Smooth muscle cell (in vitro differentiated cells): ENCODE measurements at regions not wholly inside any gene's neighbourhood (a gene's known extent, or its start where the extent isn't known, plus 50 kb on each side); places are given as distances from the start of the nearest gene placed in this dataset.

Experiments
- DNase-seq: peaks from one replicate; lab custom pipeline; 2025; ENCODE audit not compliant: unreplicated experiment; lab: John Stamatoyannopoulos, UW
- H2AFZ ChIP-seq: fragments of 200-600 bp; sonication (generic); 2 replicates; pipeline ENCODE4 v1.6.0; 2016; ENCODE audit warnings: antibody characterized with exemption, low read depth, mild to moderate bottlenecking
- H3F3A ChIP-seq: fragments of 200-600 bp; sonication (generic); 2 replicates; pipeline ENCODE4 v1.6.0; 2017; ENCODE audit warnings: antibody characterized with exemption, low read depth
- H3K27ac ChIP-seq: fragments of 200-600 bp; sonication (generic); 2 replicates; pipeline ENCODE4 v1.5.1; 2016; ENCODE audit warnings: low read depth, mild to moderate bottlenecking
- H3K27me3 ChIP-seq: fragments of 200-600 bp; sonication (generic); 2 replicates; pipeline ENCODE4 v1.6.1; 2016; ENCODE audit warnings: low read depth, mild to moderate bottlenecking
- H3K36me3 ChIP-seq: fragments of 200-600 bp; sonication (generic); 2 replicates; pipeline ENCODE4 v1.5.1; 2016; ENCODE audit warnings: low read depth
- H3K4me1 ChIP-seq: fragments of 200-600 bp; sonication (generic); 2 replicates; pipeline ENCODE4 v1.5.1; 2016; ENCODE audit warnings: low read depth
- H3K4me2 ChIP-seq: fragments of 200-600 bp; sonication (generic); 2 replicates; pipeline ENCODE4 v1.6.0; 2016; ENCODE audit warnings: mild to moderate bottlenecking
- H3K4me3 ChIP-seq: fragments of 200-600 bp; sonication (generic); 2 replicates; pipeline ENCODE4 v1.5.1; 2016; ENCODE audit warnings: mild to moderate bottlenecking
- H3K79me2 ChIP-seq: fragments of 200-600 bp; sonication (generic); 2 replicates; pipeline ENCODE4 v1.6.0; 2016; ENCODE audit warnings: low read depth, mild to moderate bottlenecking
- H3K9ac ChIP-seq: fragments of 200-600 bp; sonication (generic); 2 replicates; pipeline ENCODE4 v1.6.0; 2016; ENCODE audit warnings: low read depth
- H3K9me3 ChIP-seq: fragments of 200-600 bp; sonication (generic); replicated peaks from 2 replicates; pipeline ENCODE4 v1.5.1; 2016; ENCODE audit warnings: low read depth
- H4K20me1 ChIP-seq: fragments of 200-600 bp; sonication (generic); 2 replicates; pipeline ENCODE4 v1.6.0; 2016; ENCODE audit warnings: low read depth
- WGBS: methylation state at CpG from one replicate; pipeline ENCODE4 v1.1.7; 2016; ENCODE audit warnings: low lambda C conversion rate; 5-methylcytosine and 5-hydroxymethylcytosine counted together
- TF ChIP-seq, protein P1 (sequence below): fragments of 200-600 bp; sonication (generic); IDR thresholded peaks from 2 replicates; pipeline ENCODE4 v1.5.1; 2017; ENCODE audit warnings: borderline replicate concordance, mild to moderate bottlenecking, antibody characterized with exemption; ENCODE audit not compliant: insufficient read depth, poor library complexity, severe bottlenecking

DNA sequence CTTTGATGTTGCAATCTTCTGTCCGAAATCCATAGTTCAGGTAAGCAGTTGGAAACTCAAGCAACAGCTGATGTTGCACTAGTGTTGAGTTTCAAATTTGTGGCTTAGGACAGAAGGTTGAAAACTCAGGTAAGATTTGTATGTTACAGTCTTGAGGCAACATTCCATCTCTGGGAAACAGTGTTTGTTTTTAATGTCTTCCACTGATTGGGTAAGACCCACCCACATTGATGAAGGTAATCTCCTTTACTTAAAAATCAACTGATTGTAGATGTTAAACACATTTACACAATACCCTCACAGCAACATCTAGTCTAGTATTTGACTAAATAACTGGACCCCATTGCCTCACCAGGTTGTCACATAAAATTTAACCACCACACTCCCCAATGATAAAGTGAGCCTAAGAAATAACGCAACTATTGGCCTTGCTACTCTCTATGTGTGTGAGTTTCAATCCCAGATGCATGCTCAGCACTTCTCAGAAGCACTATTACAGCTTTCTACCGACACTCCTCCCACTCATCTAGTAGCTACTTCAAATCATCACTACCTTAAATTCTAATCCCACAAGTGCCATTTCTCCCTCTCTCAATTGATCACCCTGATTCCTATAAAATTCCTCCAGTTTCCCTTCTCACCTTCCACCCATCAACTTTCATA lies 164.0 kb downstream of the MBD2 start:
- H3K4me3 ChIP-seq = no peak overlapping the region
- TF ChIP-seq, protein P1, sequence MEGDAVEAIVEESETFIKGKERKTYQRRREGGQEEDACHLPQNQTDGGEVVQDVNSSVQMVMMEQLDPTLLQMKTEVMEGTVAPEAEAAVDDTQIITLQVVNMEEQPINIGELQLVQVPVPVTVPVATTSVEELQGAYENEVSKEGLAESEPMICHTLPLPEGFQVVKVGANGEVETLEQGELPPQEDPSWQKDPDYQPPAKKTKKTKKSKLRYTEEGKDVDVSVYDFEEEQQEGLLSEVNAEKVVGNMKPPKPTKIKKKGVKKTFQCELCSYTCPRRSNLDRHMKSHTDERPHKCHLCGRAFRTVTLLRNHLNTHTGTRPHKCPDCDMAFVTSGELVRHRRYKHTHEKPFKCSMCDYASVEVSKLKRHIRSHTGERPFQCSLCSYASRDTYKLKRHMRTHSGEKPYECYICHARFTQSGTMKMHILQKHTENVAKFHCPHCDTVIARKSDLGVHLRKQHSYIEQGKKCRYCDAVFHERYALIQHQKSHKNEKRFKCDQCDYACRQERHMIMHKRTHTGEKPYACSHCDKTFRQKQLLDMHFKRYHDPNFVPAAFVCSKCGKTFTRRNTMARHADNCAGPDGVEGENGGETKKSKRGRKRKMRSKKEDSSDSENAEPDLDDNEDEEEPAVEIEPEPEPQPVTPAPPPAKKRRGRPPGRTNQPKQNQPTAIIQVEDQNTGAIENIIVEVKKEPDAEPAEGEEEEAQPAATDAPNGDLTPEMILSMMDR = no peak
- H3K79me2 ChIP-seq = no peaks in the 10 kb centered on the region
- 86% methylated on average over 3 of the region's 3 CpGs for WGBS
- H3K27ac ChIP-seq = no peak overlapping the region
- H3K27me3 ChIP-seq = no peaks in the 10 kb centered on the region
- H2AFZ ChIP-seq = no peak overlapping the region
- no peak overlapping the region for H3K4me2 ChIP-seq
- no peaks in the 10 kb centered on the region for H3K4me1 ChIP-seq
- no peaks in the 10 kb centered on the region for H3F3A ChIP-seq
- H3K9ac ChIP-seq = no peak overlapping the region
- DNase-seq = no peak
- H3K36me3 ChIP-seq = no peaks in the 10 kb centered on the region
- no peaks in the 10 kb centered on the region for H4K20me1 ChIP-seq
- H3K9me3 ChIP-seq = no peaks in the 10 kb centered on the region

DNA sequence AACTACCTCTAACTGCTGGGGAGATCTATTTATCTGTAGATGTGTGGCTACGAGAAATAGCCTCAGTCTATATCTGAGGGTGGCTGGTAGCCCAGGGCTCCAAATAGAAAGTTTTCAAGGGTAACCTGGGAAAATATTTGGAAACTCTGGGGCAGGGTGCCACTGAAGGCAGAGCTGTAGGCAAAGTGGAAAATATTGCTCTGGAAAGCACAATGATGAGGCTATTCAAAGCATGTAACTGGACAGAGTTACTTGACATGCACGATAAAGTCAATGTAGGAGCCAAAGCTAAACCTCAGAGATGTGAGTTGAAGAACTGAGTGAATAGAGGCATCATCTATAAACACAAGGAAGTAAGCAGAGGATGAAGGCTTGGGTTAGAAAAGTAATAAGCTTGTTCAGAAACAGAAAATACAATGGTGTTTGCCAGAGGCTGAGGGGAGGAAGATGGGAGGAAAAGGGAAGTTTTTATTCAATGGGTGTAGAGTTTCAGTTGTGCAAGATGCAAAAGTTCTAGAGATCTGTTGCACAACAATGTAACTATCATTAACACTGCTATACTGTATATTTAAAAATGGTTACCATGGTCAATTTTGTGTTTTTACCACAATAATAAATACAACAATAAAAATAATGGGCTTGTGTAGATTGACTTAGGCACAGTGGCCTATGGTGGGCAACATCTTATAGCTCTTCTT lies 171.6 kb downstream of the MBD2 start:
- H3K27ac ChIP-seq = no peak overlapping the region
- H4K20me1 ChIP-seq = no peaks in the 10 kb centered on the region
- H3K27me3 ChIP-seq = no peaks in the 10 kb centered on the region
- WGBS = 89% methylated on average over 2 of the region's 2 CpGs
- no peaks in the 10 kb centered on the region for H3F3A ChIP-seq
- H2AFZ ChIP-seq = no peak overlapping the region
- no peak overlapping the region for H3K9ac ChIP-seq
- no peaks in the 10 kb centered on the region for H3K9me3 ChIP-seq
- H3K79me2 ChIP-seq = no peaks in the 10 kb centered on the region
- TF ChIP-seq, protein P1 = no peak
- H3K4me2 ChIP-seq = no peak overlapping the region
- DNase-seq = no peak
- H3K4me3 ChIP-seq = no peak overlapping the region
- H3K36me3 ChIP-seq = no peaks in the 10 kb centered on the region
- H3K4me1 ChIP-seq = no peaks in the 10 kb centered on the region

DNA sequence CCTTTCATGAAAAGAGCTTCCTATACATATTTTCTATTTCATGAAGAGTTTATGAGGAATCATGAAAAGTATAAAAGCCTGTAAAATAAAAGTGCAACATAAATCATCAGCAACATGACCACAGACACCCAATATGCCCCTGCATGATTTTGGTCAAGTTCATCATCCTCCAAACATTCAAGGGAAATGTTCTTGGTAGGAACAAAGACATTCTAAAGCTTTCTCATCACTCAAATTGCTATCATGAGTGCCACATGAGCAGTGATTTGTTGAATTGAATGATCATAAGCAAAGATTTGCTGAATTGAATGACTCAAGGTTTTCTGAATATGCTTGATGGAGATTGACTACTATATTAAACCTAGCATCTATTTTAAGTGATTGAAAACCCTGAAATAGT lies 172.2 kb downstream of the MBD2 start:
- H2AFZ ChIP-seq = no peak overlapping the region
- no peaks in the 10 kb centered on the region for H3K4me1 ChIP-seq
- DNase-seq = no peak
- H3K27me3 ChIP-seq = no peaks in the 10 kb centered on the region
- H3K4me3 ChIP-seq = no peak overlapping the region
- H3F3A ChIP-seq = no peaks in the 10 kb centered on the region
- no peaks in the 10 kb centered on the region for H4K20me1 ChIP-seq
- no peak overlapping the region for H3K4me2 ChIP-seq
- H3K9me3 ChIP-seq = no peaks in the 10 kb centered on the region
- H3K79me2 ChIP-seq = no peaks in the 10 kb centered on the region
- no peaks in the 10 kb centered on the region for H3K36me3 ChIP-seq
- TF ChIP-seq, protein P1 = no peak
- no peak overlapping the region for H3K9ac ChIP-seq
- no peak overlapping the region for H3K27ac ChIP-seq
